GM15510 (cell line): ENCODE measurements at regions not wholly inside any gene's neighbourhood (a gene's known extent, or its start where the extent isn't known, plus 50 kb on each side); places are given as distances from the start of the nearest gene placed in this dataset.

Experiments used
- POLR2A ChIP-seq: IDR thresholded peaks from 3 replicates; pipeline ENCODE4 v1.6.1; 2011; ENCODE audit warnings: borderline replicate concordance; ENCODE audit not compliant: insufficient read length; ENCODE audit errors: extremely low read depth

- TF ChIP-seq POLR2A = no peak
Measured at GRCh38 chr1:25080294-25081209, 150.5 kb upstream of the RUNX3 start.

DNA sequence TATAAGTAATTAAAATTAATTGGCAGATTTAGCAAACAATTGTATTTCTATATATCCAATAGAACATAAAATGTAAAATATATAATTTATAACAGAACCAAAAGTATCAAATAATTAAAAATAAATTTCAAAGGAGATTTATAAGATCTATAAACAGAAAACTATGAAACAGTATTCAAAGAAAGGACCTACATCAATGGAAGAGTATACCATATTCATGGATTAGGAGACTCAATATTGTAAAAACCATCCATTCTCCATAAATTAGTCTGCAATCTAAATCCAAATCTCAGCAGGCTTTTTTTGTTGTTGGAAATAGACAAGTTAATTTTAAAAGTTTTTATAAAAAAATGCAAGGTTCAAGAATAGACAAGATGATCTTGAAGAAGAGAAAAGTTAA, 149.0 kb upstream of the RUNX3 start:
- no peak for TF ChIP-seq POLR2A

- TF ChIP-seq POLR2A = no peak
Measured at GRCh38 chr1:25074351-25075227, 144.5 kb upstream of the RUNX3 start.

- TF ChIP-seq POLR2A = no peak
Measured at GRCh38 chr1:25073640-25074270, 143.7 kb upstream of the RUNX3 start.

GRCh38 chr1:25072461-25072860, 142.4 kb upstream of the RUNX3 start:
- TF ChIP-seq POLR2A = no peak

DNA sequence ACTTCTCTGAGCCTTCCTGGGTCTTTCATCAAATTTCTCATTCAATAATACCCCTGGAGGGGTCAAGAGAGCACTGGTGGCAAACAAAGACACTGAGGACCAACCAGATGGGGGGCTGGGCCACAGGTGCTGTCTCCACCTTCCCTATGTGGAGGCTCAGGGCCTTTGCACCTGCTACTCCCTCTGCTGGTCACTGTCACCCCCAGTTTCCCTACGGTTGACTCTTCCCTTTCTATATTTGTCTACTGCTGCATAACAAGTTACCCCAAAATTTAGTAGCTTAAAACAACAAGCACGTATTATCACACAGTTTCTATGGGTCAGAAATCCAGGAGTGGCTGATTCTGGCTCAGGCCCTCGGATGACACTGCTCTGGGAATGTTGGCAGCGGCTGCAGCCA, 138.8 kb upstream of the RUNX3 start:
- no peak for TF ChIP-seq POLR2A

DNA sequence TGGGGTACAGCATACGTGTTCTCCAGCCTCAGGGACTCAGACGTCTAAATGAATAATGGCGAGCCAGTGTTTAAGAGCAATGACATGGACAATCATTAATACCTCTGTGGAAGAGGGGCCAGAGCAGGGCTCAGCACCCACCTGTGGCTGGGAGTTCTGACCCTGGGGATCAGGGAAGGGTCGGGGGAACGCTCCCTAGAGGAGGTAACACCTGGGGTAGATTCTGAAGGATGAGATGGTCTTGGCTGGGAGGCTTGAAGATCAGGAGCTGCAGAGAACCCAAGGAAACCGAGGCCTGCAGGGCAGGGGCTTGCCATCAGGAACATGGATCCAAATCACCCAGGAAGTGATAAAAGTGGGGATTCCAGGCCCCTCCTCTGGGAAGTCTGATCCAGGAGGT, 138.2 kb upstream of the RUNX3 start:
- no peak for TF ChIP-seq POLR2A

DNA sequence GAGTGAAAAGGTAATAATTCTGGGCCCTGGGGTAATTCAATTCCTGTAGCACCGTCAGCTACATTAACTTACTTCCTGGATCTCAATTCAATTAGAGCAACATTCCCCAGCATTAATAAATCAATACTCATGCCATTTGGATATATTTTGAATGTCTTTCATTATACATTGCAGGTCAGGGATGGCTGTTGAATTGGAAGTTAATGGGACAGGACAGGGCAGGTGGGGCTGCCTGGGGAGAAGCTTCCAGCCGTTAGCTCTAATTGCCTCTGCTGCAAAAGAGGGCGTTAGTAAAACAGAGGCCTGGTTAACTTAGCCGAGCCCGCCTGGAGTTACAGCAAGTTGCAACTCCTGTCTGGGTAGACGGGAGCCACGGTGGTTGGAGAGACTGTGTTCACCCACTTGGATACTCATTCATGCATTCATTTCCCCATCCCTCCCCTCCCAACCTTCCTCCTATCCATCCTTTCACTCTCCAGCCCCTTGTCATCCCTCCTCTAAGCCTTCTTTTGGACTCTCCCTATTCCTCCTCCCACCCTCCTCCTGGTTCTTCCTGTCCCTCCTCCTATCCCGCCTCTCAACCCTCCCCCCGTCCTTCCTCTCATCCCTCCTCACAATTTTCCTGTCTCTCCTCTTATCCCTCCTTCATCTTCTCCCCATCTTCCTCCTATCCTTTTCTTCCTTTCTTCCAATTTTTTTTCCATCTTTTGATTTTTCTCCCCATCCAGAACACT, 137.6 kb upstream of the RUNX3 start:
- no peak for TF ChIP-seq POLR2A

- no peak for TF ChIP-seq POLR2A
Measured at GRCh38 chr1:25066731-25067517, 136.8 kb upstream of the RUNX3 start.

GRCh38 chr1:25066256-25066655, 136.2 kb upstream of the RUNX3 start:
- no peak for TF ChIP-seq POLR2A

- TF ChIP-seq POLR2A = no peak
Measured at GRCh38 chr1:25065795-25066238, 135.7 kb upstream of the RUNX3 start.

DNA sequence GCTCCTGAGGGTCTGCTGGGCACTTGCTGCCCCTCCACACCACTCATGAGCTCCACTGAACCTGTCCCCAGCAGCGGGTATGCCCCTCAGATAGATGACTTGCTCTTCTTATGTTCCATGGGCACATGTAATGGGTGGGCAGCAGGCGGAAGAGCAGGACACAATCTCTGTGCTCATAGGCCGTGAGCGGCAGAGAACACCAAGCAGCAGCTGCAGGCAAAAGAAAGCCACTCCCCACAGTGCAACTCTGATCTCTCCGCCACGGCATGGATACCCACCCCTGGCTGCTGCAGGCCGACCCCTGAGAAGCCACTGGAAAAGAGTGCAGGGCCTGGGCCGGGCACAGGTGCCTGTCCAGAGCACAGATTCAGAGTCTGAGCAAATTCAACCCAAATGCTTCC, 135.2 kb upstream of the RUNX3 start:
- TF ChIP-seq POLR2A = no peak

DNA sequence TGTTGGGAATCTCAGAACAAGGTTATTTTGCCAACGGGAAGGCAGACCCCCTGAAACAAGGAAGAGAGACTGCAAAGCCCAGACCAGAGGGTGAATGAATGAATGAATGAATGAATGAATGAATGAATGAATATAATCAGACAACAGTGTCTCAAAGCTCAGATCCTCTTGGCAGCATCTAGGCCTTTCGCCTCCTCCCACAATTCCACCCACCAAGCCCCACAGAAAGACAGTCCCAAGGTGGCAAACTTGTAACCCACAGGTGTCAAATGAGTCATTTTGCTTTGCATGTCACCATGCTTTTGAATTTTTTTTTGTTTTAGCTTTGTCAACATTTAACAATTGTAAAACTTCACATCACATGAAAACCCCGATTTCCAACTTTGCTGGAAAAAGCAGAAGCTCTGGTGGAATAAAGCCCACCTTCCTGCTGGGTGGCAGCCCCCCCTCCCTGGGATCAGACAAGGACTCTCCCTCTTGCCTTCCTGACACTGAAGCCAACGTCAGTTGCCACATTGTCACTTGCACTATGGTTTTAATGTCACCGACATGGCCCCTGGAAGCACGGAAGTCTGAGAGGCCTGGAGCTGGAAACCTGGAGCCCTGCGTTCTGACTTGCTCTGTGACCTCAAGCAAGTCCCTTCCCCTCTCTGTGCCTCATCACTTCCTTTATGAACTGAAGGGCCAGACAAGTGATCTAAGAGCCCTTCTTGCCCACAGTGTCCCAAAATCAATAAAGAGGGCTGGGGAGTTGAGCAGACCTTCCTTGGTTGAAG, 134.6 kb upstream of the RUNX3 start:
- no peak for TF ChIP-seq POLR2A
